ENCODE measurements at regions not wholly inside any gene's neighbourhood (a gene's known extent, or its start where the extent isn't known, plus 50 kb on each side); places are given as distances from the start of the nearest gene placed in this dataset.

- ATAC-seq (replicated peaks) (no peak), DNase-seq (no peak)
- Mint-ChIP-seq H3K27ac (no peak overlapping the region), H3K36me3 (no peaks in the 10 kb centered on the region), H3K27me3 (peaks cover 9% of the 10 kb centered on the region in 2 donors), H3K4me1 (no peaks in the 10 kb centered on the region), H3K9me3 (peaks cover 0 to 2% of the 10 kb centered on the region in 2 donors), H3K4me3 (no peak overlapping the region)
Observed at GRCh38 chr13:95352486-95352885, 51.2 kb upstream of the ABCC4 start.

DNA sequence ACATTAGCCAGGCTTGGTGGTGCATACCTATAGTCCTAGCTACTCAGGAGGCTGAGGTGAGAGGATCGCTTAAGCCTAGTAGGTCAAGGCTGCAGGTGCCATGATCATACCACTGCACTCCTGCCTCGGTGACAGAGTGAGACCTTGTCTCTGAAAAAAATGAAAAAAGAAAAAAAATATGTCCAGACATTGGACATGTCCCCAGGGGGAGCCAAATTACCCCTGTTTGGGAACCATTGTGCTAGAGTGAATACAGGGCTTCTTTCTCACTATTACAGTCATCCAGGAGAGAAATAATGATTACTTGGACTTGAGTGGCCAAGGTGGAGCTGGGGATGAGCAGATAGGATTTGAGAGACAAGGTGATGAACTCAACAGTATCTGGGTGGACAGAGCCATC is 52.9 kb upstream of the ABCC4 start:
- DNase-seq (no peak), ATAC-seq (replicated peaks) (no peak)
- H3K4me3 Mint-ChIP-seq: no peak overlapping the region
- H3K4me1 Mint-ChIP-seq: no peaks in the 10 kb centered on the region
- peaks cover 0 to 2% of the 10 kb centered on the region in 2 donors for H3K9me3 Mint-ChIP-seq
- H3K36me3 Mint-ChIP-seq: no peaks in the 10 kb centered on the region
- no peak overlapping the region for H3K27ac Mint-ChIP-seq
- peaks cover 4 to 9% of the 10 kb centered on the region in 2 donors for H3K27me3 Mint-ChIP-seq

GRCh38 chr13:95354680-95355487 is 53.6 kb upstream of the ABCC4 start:
- Mint-ChIP-seq H3K9me3 (peaks cover 0 to 2% of the 10 kb centered on the region in 2 donors), H3K27ac (no peak overlapping the region), H3K4me1 (no peaks in the 10 kb centered on the region), H3K4me3 (no peak overlapping the region), H3K36me3 (no peaks in the 10 kb centered on the region), H3K27me3 (peaks cover 4 to 9% of the 10 kb centered on the region in 2 donors)
- no peak for DNase-seq
- no peak for ATAC-seq (replicated peaks)

- no peak for ATAC-seq (replicated peaks)
- DNase-seq: no peak
- Mint-ChIP-seq H3K9me3 (peaks cover 0 to 2% of the 10 kb centered on the region in 2 donors), H3K27ac (no peak overlapping the region), H3K36me3 (no peaks in the 10 kb centered on the region), H3K27me3 (peaks cover 4 to 10% of the 10 kb centered on the region in 2 donors), H3K4me3 (no peak overlapping the region), H3K4me1 (no peaks in the 10 kb centered on the region)
Observed at GRCh38 chr13:95355494-95355893, 54.2 kb upstream of the ABCC4 start.

DNA sequence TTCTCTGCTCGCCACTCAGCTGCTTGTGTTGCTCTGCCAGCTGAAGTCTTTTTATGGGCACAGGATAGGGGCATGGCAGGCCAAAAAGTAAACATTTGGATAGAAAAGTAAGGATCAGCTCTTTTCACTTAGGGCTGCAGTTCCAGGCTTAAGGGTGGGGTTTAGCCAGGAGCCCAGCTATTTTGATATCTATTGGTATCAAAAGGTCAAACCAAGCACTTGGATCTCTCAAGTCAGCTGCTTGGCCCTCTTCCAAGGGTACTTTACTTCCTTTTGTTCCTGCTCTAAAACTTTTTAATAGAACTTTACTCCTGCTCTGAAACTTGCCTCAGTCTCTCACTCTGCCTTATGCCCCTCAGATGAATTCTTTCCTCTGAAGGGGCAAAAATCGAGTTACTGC is 55.7 kb upstream of the ABCC4 start:
- H3K27me3 Mint-ChIP-seq: peaks cover 4 to 17% of the 10 kb centered on the region in 2 donors
- ATAC-seq (replicated peaks) (no peak), DNase-seq (no peak)
- H3K27ac Mint-ChIP-seq: no peak overlapping the region
- H3K36me3 Mint-ChIP-seq: no peaks in the 10 kb centered on the region
- no peaks in the 10 kb centered on the region for H3K4me1 Mint-ChIP-seq
- H3K9me3 Mint-ChIP-seq: peaks cover 0 to 2% of the 10 kb centered on the region in 2 donors
- H3K4me3 Mint-ChIP-seq: no peak overlapping the region

DNA sequence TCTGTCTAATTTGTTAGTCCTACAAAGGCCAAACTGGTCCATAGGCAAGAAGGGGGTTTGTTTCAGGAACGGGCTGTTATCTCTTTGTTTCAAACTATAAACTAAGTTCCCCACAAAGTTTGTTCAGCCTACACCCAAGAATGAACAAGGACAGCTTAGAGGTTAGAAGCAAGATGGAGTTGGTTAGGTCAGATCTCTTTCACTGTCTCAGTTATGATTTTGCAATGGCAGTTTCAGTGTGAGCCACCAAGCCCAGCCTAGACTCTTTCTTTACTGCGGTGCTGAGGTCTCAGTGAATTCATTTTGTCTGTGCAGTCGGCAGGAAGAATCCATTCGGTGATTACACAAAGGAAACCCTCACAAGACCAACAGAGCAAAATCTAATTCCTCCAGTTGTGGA is 56.6 kb upstream of the ABCC4 start:
- DNase-seq: no peak
- Mint-ChIP-seq H3K4me3 (no peak overlapping the region), H3K4me1 (no peaks in the 10 kb centered on the region), H3K27me3 (peaks cover 6 to 17% of the 10 kb centered on the region in 2 donors), H3K36me3 (no peaks in the 10 kb centered on the region), H3K9me3 (peaks cover 0 to 2% of the 10 kb centered on the region in 2 donors), H3K27ac (no peak overlapping the region)
- ATAC-seq (replicated peaks): no peak

GRCh38 chr13:95360052-95360451 is 58.8 kb upstream of the ABCC4 start:
- Mint-ChIP-seq H3K4me3 (no peak overlapping the region), H3K27me3 (peaks cover 6 to 15% of the 10 kb centered on the region in 2 donors), H3K4me1 (no peaks in the 10 kb centered on the region), H3K9me3 (peaks cover 0 to 2% of the 10 kb centered on the region in 2 donors), H3K36me3 (no peaks in the 10 kb centered on the region), H3K27ac (no peak overlapping the region)
- ATAC-seq (replicated peaks): no peak
- DNase-seq: no peak

DNA sequence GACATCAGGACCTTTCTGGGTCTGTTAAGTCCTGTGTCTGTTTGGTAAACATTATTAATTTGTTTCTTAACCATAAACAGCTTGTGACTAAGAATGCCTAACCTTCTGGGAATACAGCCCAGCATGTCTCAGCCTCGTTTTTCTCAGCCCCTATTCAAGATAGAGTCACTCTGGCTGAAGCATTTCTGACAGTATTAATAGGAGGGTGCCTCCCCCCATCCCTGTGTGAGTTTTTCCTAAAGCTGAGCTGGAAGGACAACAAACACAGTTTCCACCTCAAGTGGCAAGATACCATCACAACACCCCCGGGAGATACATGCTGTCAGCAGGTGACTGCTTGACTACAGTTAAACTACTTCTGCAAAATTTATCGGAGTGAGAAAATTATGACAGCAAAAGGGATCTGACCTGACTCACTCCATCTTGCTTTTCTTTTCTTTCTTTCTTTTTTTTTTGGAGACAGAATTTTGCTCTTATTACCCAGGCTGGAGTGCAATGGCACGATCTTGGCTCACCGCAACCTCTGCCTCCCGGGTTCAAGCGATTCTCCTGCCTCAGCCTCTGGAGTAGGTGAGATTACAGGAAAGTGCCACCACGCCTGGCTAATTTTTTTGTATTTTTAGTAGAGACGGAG is 59.3 kb upstream of the ABCC4 start:
- no peak overlapping the region for H3K4me3 Mint-ChIP-seq
- no peaks in the 10 kb centered on the region for H3K36me3 Mint-ChIP-seq
- no peak for ATAC-seq (replicated peaks)
- no peaks in the 10 kb centered on the region for H3K4me1 Mint-ChIP-seq
- DNase-seq: no peak
- H3K27ac Mint-ChIP-seq: no peak overlapping the region
- peaks cover 6 to 15% of the 10 kb centered on the region in 2 donors for H3K27me3 Mint-ChIP-seq
- peaks cover 0 to 2% of the 10 kb centered on the region in 2 donors for H3K9me3 Mint-ChIP-seq

DNA sequence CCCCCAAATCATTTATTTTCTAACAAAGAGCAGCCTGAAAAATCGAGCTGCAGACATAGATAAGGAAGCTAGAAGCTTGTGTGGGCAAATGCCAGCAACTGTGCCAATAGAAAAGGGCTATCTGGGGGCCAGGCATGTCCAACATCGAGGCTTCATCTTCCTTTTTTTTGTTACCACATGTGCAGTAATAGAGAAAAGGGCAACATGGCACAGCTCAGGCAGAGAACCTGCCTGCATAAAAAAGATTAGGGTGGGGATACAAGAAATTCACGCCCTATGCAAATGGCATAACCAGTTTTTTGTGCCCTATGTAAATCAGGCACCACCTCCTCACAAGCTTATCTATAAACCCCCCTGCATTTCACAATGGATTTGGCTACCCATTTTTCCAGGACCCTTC is 60.4 kb upstream of the ABCC4 start:
- Mint-ChIP-seq H3K9me3 (peaks cover 0 to under 1% of the 10 kb centered on the region in 2 donors), H3K36me3 (no peaks in the 10 kb centered on the region), H3K27me3 (peaks cover 3 to 15% of the 10 kb centered on the region in 2 donors), H3K27ac (no peak overlapping the region), H3K4me3 (no peak overlapping the region), H3K4me1 (no peaks in the 10 kb centered on the region)
- DNase-seq (no peak), ATAC-seq (replicated peaks) (no peak)

GRCh38 chr13:95362666-95363065 is 61.4 kb upstream of the ABCC4 start:
- Mint-ChIP-seq H3K4me1 (peaks cover 0 to 2% of the 10 kb centered on the region in 2 donors), H3K27ac (no peak overlapping the region), H3K36me3 (no peaks in the 10 kb centered on the region), H3K9me3 (no peaks in the 10 kb centered on the region), H3K4me3 (no peak overlapping the region), H3K27me3 (peaks cover 3 to 15% of the 10 kb centered on the region in 2 donors)
- no peak for ATAC-seq (replicated peaks)
- no peak for DNase-seq

DNA sequence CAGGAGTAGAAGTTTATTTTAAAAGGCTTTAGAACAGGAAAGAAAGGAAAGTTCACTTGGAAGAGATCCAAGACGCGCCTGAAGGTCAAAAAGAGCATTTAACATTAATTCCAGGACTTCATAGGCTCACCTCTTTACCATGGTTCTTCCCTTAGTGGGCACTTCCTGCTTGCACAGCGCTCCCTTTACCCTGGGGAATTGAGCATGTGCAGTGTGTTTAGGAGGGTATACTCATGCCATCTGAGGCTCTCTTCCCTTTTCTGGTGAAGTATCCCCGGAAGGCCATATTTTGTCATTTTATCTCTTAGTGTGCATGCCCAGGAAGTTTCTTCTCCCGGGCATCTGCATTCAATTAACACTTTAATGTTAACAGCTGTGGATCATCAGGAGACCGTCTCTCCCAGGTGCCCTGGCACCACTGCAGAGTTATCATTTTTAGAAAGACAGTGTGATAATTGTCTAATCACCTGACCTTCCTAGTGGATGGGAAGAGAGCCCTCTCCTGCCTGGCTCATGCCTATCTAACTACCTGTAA is 66.1 kb upstream of the ABCC4 start:
- no peak overlapping the region for H3K4me3 Mint-ChIP-seq
- DNase-seq (no peak), ATAC-seq (replicated peaks) (peak; percentile 33 to 41)
- H3K9me3 Mint-ChIP-seq: peaks cover 0 to 5% of the 10 kb centered on the region in 2 donors
- H3K27me3 Mint-ChIP-seq: peaks cover 8 to 12% of the 10 kb centered on the region in 2 donors
- peaks cover 0 to 2% of the 10 kb centered on the region in 2 donors for H3K4me1 Mint-ChIP-seq
- no peak overlapping the region for H3K27ac Mint-ChIP-seq
- H3K36me3 Mint-ChIP-seq: no peaks in the 10 kb centered on the region

DNA sequence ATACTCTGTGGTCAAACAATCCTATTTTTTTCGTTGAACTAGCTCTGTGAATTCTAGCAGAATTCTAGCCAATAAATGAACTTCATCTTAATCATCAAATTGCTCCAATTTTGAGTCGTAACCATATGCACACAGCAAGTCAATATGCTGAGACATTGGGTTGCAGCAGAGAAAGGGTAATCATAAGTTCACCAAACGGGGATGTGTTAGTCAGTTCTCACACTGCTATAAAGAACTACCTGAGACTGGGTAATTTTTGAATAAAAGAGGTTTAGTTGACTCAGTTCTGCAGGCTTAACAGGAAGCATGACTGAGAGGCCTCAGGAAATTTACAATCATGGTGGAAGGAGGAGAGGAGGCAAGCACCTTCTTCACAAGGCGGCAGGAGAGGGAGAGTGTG is 67.7 kb upstream of the ABCC4 start:
- ATAC-seq (replicated peaks): no peak
- H3K27me3 Mint-ChIP-seq: peaks cover 8 to 14% of the 10 kb centered on the region in 2 donors
- H3K4me3 Mint-ChIP-seq: no peak overlapping the region
- peaks cover 0 to 2% of the 10 kb centered on the region in 2 donors for H3K4me1 Mint-ChIP-seq
- no peak for DNase-seq
- H3K36me3 Mint-ChIP-seq: no peaks in the 10 kb centered on the region
- peaks cover 0 to 5% of the 10 kb centered on the region in 2 donors for H3K9me3 Mint-ChIP-seq
- H3K27ac Mint-ChIP-seq: no peak overlapping the region

- no peak overlapping the region for H3K27ac Mint-ChIP-seq
- H3K4me3 Mint-ChIP-seq: no peak overlapping the region
- peaks cover 24 to 35% of the 10 kb centered on the region in 2 donors for H3K27me3 Mint-ChIP-seq
- H3K4me1 Mint-ChIP-seq: peaks cover 4% of the 10 kb centered on the region in 2 donors
- ATAC-seq (replicated peaks) (no peak), DNase-seq (no peak)
- H3K9me3 Mint-ChIP-seq: peaks cover 0 to 1% of the 10 kb centered on the region in 2 donors
- no peaks in the 10 kb centered on the region for H3K36me3 Mint-ChIP-seq
Observed at GRCh38 chr13:95375706-95376105, 74.5 kb upstream of the ABCC4 start.

- H3K4me3 Mint-ChIP-seq: no peak overlapping the region
- H3K27me3 Mint-ChIP-seq: peaks cover 31 to 45% of the 10 kb centered on the region in 2 donors
- peaks cover 6 to 13% of the 10 kb centered on the region in 2 donors for H3K4me1 Mint-ChIP-seq
- peaks cover 0 to 1% of the 10 kb centered on the region in 2 donors for H3K9me3 Mint-ChIP-seq
- ATAC-seq (replicated peaks) (no peak), DNase-seq (no peak)
- H3K27ac Mint-ChIP-seq: no peak overlapping the region
- no peaks in the 10 kb centered on the region for H3K36me3 Mint-ChIP-seq
Observed at GRCh38 chr13:95378603-95379002, 77.4 kb upstream of the ABCC4 start.
